ENCODE measurements at regions not wholly inside any gene's neighbourhood (a gene's known extent, or its start where the extent isn't known, plus 50 kb on each side); places are given as distances from the start of the nearest gene placed in this dataset.

GRCh38 chr15:97861529-97862260, 98.8 kb upstream of the ARRDC4 start:
- DNase-seq (ENCODE audit: low read depth in 1 of 2, low spot score in 1 of 2) = no peak
- no peak for TF ChIP-seq JUND (IDR thresholded peaks at IDR 0.05; ENCODE audit: low read depth)
- in situ Hi-C loops (cut with HindIII; ENCODE audit: low pct_unique_long_range_greater_than_20kb, low sequenced_read_pairs) = no loop called here

- in situ Hi-C loops (cut with HindIII; ENCODE audit: low pct_unique_long_range_greater_than_20kb, low sequenced_read_pairs) = no loop called here
- no peak for TF ChIP-seq JUND (IDR thresholded peaks at IDR 0.05; ENCODE audit: low read depth)
- DNase-seq (ENCODE audit: low read depth in 1 of 2, low spot score in 1 of 2) = no peak
Observed at GRCh38 chr15:97866959-97867358, 93.5 kb upstream of the ARRDC4 start.

GRCh38 chr15:97867870-97868269, 92.6 kb upstream of the ARRDC4 start:
- no peak for DNase-seq (ENCODE audit: low read depth in 1 of 2, low spot score in 1 of 2)
- in situ Hi-C loops (cut with HindIII; ENCODE audit: low pct_unique_long_range_greater_than_20kb, low sequenced_read_pairs) = no loop called here
- TF ChIP-seq JUND (IDR thresholded peaks at IDR 0.05; ENCODE audit: low read depth) = no peak

GRCh38 chr15:97868981-97869380, 91.5 kb upstream of the ARRDC4 start:
- no peak for DNase-seq (ENCODE audit: low read depth in 1 of 2, low spot score in 1 of 2)
- TF ChIP-seq JUND (IDR thresholded peaks at IDR 0.05; ENCODE audit: low read depth) = no peak
- in situ Hi-C loops (cut with HindIII; ENCODE audit: low pct_unique_long_range_greater_than_20kb, low sequenced_read_pairs) = no loop called here

- no peak for TF ChIP-seq JUND (IDR thresholded peaks at IDR 0.05; ENCODE audit: low read depth)
- in situ Hi-C loops (cut with HindIII; ENCODE audit: low pct_unique_long_range_greater_than_20kb, low sequenced_read_pairs) = no loop called here
- DNase-seq (ENCODE audit: low read depth in 1 of 2, low spot score in 1 of 2) = no peak
Observed at GRCh38 chr15:97870771-97871170, 89.7 kb upstream of the ARRDC4 start.

GRCh38 chr15:97874139-97874538, 86.4 kb upstream of the ARRDC4 start:
- TF ChIP-seq JUND (IDR thresholded peaks at IDR 0.05; ENCODE audit: low read depth) = no peak
- in situ Hi-C loops (cut with HindIII; ENCODE audit: low pct_unique_long_range_greater_than_20kb, low sequenced_read_pairs) = no loop called here
- DNase-seq (ENCODE audit: low read depth in 1 of 2, low spot score in 1 of 2) = no peak

- in situ Hi-C loops (cut with HindIII; ENCODE audit: low pct_unique_long_range_greater_than_20kb, low sequenced_read_pairs) = no loop called here
- no peak for TF ChIP-seq JUND (IDR thresholded peaks at IDR 0.05; ENCODE audit: low read depth)
- DNase-seq (ENCODE audit: low read depth in 1 of 2, low spot score in 1 of 2) = no peak
Observed at GRCh38 chr15:97875025-97875512, 85.4 kb upstream of the ARRDC4 start.

GRCh38 chr15:97875513-97876280, 84.8 kb upstream of the ARRDC4 start:
- in situ Hi-C loops (cut with HindIII; ENCODE audit: low pct_unique_long_range_greater_than_20kb, low sequenced_read_pairs) = no loop called here
- DNase-seq (ENCODE audit: low read depth in 1 of 2, low spot score in 1 of 2) = no peak
- no peak for TF ChIP-seq JUND (IDR thresholded peaks at IDR 0.05; ENCODE audit: low read depth)

GRCh38 chr15:97876281-97876675, 84.2 kb upstream of the ARRDC4 start:
- no peak for TF ChIP-seq JUND (IDR thresholded peaks at IDR 0.05; ENCODE audit: low read depth)
- in situ Hi-C loops (cut with HindIII; ENCODE audit: low pct_unique_long_range_greater_than_20kb, low sequenced_read_pairs) = no loop called here
- DNase-seq (ENCODE audit: low read depth in 1 of 2, low spot score in 1 of 2) = no peak

GRCh38 chr15:97881346-97881965, 79.0 kb upstream of the ARRDC4 start:
- in situ Hi-C loops (cut with HindIII; ENCODE audit: low pct_unique_long_range_greater_than_20kb, low sequenced_read_pairs) = no loop called here
- no peak for DNase-seq (ENCODE audit: low read depth in 1 of 2, low spot score in 1 of 2)
- TF ChIP-seq JUND (IDR thresholded peaks at IDR 0.05; ENCODE audit: low read depth) = no peak

GRCh38 chr15:97884513-97885131, 75.9 kb upstream of the ARRDC4 start:
- DNase-seq (ENCODE audit: low read depth in 1 of 2, low spot score in 1 of 2) = no peak
- in situ Hi-C loops (cut with HindIII; ENCODE audit: low pct_unique_long_range_greater_than_20kb, low sequenced_read_pairs) = no loop called here
- TF ChIP-seq JUND (IDR thresholded peaks at IDR 0.05; ENCODE audit: low read depth) = no peak

- DNase-seq (ENCODE audit: low read depth in 1 of 2, low spot score in 1 of 2) = no peak
- TF ChIP-seq JUND (IDR thresholded peaks at IDR 0.05; ENCODE audit: low read depth) = no peak
- in situ Hi-C loops (cut with HindIII; ENCODE audit: low pct_unique_long_range_greater_than_20kb, low sequenced_read_pairs) = no loop called here
Observed at GRCh38 chr15:97890307-97890706, 70.2 kb upstream of the ARRDC4 start.

Data from T47D (cell line).